Panc1 (cell line): ENCODE measurements at regions not wholly inside any gene's neighbourhood (a gene's known extent, or its start where the extent isn't known, plus 50 kb on each side); places are given as distances from the start of the nearest gene placed in this dataset.

Source experiments
- ATAC-seq: fragments of 200-7000 bp; cut with Tn5 transposase; 2 replicates; pipeline ENCODE4 v1.9.1; 2020; ENCODE audit warnings: mild to moderate bottlenecking, moderate library complexity
- BruUV-seq: library from RNA; stranded (reverse); fragments of 400-500 nt; replicated peaks from 2 replicates; lab custom pipeline; 2021; lab: Mats Ljungman, UMichigan
- CTCF ChIA-PET: fragments of 300-600 bp; sonication (Branson Sonifier 250); formaldehyde crosslinking; loops from one replicate; lab custom pipeline; 2022; ENCODE audit warnings: antibody characterized with exemption; lab: Charles Lee
- POLR2A ChIA-PET: fragments of 300-600 bp; sonication (Branson Sonifier 250); formaldehyde crosslinking; loops from one replicate; lab custom pipeline; 2022; ENCODE audit warnings: antibody characterized with exemption; lab: Charles Lee
- DNase-seq: peaks from one replicate; pipeline ENCODE4 v3.0.0-alpha.2; 2010; ENCODE audit warnings: low read depth, low spot score
- H3K27ac ChIP-seq: 2 replicates; pipeline ENCODE4 v1.5.1; 2011; ENCODE audit warnings: mild to moderate bottlenecking, low read length, inconsistent platforms
- H3K27me3 ChIP-seq: fragments of 200-500 bp; sonication (Bioruptor generic); 2 replicates; pipeline ENCODE4 v1.6.0; 2014; ENCODE audit warnings: low read length, inconsistent platforms; ENCODE audit not compliant: control insufficient read depth, insufficient read depth
- H3K36me3 ChIP-seq: fragments of 200-500 bp; sonication (Bioruptor generic); 2 replicates; pipeline ENCODE4 v1.5.1; 2014; ENCODE audit warnings: inconsistent platforms, mild to moderate bottlenecking, low read length, moderate library complexity; ENCODE audit not compliant: control insufficient read depth, insufficient read depth
- H3K4me1 ChIP-seq: 2 replicates; pipeline ENCODE4 v1.5.1; 2011; ENCODE audit warnings: inconsistent platforms, mild to moderate bottlenecking, low read length, moderate library complexity; ENCODE audit not compliant: control insufficient read depth, insufficient read depth
- H3K4me3 ChIP-seq, 2 experiments: 2 replicates each; pipeline ENCODE4 v1.5.1; 2011 to 2012; ENCODE audit warnings: low read depth in 2 of 2, low read length in 2 of 2, mild to moderate bottlenecking in 2 of 2, inconsistent platforms in 1 of 2, moderate library complexity in 1 of 2
- H3K9me3 ChIP-seq: fragments of 200-500 bp; sonication (Bioruptor generic); 2 replicates; pipeline ENCODE4 v1.5.1; 2014; ENCODE audit warnings: low read depth, mild to moderate bottlenecking, inconsistent platforms, low read length, moderate library complexity; ENCODE audit not compliant: control insufficient read depth, insufficient read depth
- CTCF ChIP-seq: fragments of 450-650 bp; IDR thresholded peaks from 2 replicates; pipeline ENCODE4 v1.5.1; 2017; ENCODE audit warnings: mild to moderate bottlenecking
- POLR2AphosphoS5 ChIP-seq: IDR thresholded peaks from 2 replicates; pipeline ENCODE4 v1.6.1; 2012; ENCODE audit warnings: mild to moderate bottlenecking, low read depth, low read length, moderate library complexity
- REST ChIP-seq, 2 experiments: IDR thresholded peaks; 2 replicates each; pipeline ENCODE4 v1.6.1; 2011 to 2012; ENCODE audit warnings: low read depth in 2 of 2, control low read depth in 1 of 2, low read length in 1 of 2, mild to moderate bottlenecking in 1 of 2, moderate library complexity in 1 of 2; ENCODE audit not compliant: insufficient read depth in 1 of 2
- SIN3A ChIP-seq: IDR thresholded peaks from 2 replicates; pipeline ENCODE4 v1.6.1; 2012; ENCODE audit warnings: low read depth, mild to moderate bottlenecking, low read length, moderate library complexity, borderline replicate concordance; ENCODE audit not compliant: insufficient read depth
- TCF7L2 ChIP-seq: IDR thresholded peaks from 2 replicates; pipeline ENCODE4 v1.6.1; 2011; ENCODE audit warnings: mild to moderate bottlenecking, low read depth, low read length, inconsistent platforms
- in situ Hi-C: cut with HindIII; loops from 2 replicates; pipeline ENCODE4 v1.10.0; 2016; ENCODE audit warnings: low sequenced_read_pairs, low pct_unique_long_range_greater_than_20kb
- intact Hi-C: fragments of 100-400 bp; cut with micrococcal nuclease; formaldehyde crosslinking; loops from one replicate; pipeline ENCODE4 v1.10.0; 2022; ENCODE audit not compliant: unreplicated experiment

DNA sequence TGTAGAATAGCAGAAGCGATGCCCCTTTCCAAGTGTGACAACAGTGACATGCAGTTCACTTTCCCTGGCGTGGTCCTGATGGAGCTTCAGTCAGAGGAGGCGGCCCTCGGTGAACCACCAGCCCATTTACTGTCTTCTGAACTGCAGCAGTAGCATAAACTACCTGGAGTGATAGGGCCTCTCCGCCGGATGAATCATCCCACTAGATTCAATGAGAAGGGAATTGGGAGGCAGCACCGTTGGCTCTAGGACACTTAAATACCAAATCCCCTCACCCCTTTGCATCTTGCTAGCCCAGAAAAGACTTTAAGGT is 112.8 kb upstream of the GPR12 start:
- intact Hi-C loops = loop anchor here (2.0 kb wide), 1 partner anchor 167 kb away; no protein-coding TSS in a partner anchor
- H3K27me3 ChIP-seq = peaks cover 3% of the 10 kb centered on the region; the same call in 1 of the 2 replicates
- no peak for DNase-seq
- POLR2A ChIA-PET = no interaction called here
- H3K4me1 ChIP-seq = no peaks in the 10 kb centered on the region
- no peaks in the 10 kb centered on the region for H3K36me3 ChIP-seq
- no peak for ATAC-seq
- H3K4me3 ChIP-seq = no peak overlapping the region
- CTCF ChIA-PET = interaction anchor here (0.6 to 1.6 kb wide), 6 partner anchors 15 to 1969 kb away, joined by 3 to 11 read pairs (median 5); no protein-coding TSS in a partner anchor
- H3K9me3 ChIP-seq = 0 out of 2 replicates have a peak, but pooled peaks cover 4% of the 10 kb centered on the region
- no peak for TF ChIP-seq POLR2AphosphoS5
- TF ChIP-seq REST (IDR thresholded peaks at IDR 0.05; ENCODE audit: insufficient read depth in 1 of 2, low read depth in 2 of 2, low read length in 1 of 2) = no peak
- TF ChIP-seq TCF7L2 = no peak
- no peak for TF ChIP-seq CTCF
- TF ChIP-seq SIN3A = no peak
- no peak overlapping the region for H3K27ac ChIP-seq
- in situ Hi-C loops = no loop called here
- no TSS peak for BruUV-seq

DNA sequence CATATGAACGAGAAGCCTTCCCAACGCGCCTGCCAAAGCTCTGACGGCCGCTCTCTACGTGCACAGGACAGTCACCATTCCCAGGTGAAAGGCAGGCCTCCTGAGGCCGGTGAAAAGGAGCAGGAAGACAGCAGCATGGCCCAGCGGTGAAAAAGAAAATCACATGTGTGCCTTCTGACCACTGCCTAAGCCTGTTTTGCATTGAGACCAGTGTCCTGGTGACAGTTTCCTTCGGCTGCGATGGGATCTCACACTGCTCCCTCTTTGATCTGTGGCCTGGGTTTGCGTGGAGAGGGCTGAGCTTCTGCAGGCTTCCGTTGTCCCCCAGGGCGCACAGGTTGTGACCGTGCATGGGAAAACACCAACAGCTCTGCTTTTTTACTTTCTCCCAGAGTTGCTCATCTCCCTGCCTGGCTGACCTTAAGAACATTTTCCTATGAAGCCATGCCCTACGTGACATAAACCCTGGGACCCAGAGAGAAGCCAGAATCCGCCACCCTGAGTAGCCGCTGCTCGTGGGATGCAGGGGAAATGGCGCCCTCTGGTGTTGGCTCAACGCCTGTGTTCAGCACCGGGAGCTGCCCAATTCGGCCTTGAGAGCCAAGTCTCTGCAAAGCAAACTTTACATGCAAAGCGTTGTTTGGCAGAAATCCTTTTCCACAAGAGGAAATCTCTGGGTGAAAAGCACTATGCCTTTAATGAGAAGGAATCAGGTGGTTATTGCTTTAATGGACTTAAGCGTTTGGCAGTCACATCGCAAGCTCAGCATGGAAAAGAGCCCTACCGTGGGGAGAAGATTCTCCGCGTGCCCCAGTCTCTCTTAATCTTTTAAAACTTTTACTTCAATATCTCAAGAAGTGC is 112.2 kb upstream of the GPR12 start:
- Histone ChIP-seq H3K36me3 (no peaks in the 10 kb centered on the region), H3K27ac (no peak overlapping the region), H3K4me1 (no peaks in the 10 kb centered on the region), H3K4me3 (no peak overlapping the region), H3K27me3 (peaks cover 3% of the 10 kb centered on the region; the same call in 1 of the 2 replicates), H3K9me3 (0 out of 2 replicates have a peak, but pooled peaks cover 4% of the 10 kb centered on the region)
- in situ Hi-C loops (no loop called here), intact Hi-C loops (loop anchor here (2.0 kb wide), 1 partner anchor 166 kb away; no protein-coding TSS in a partner anchor)
- ChIA-PET POLR2A (no interaction called here), CTCF (interaction anchor here (0.6 to 1.6 kb wide), 6 partner anchors 15 to 1968 kb away, joined by 3 to 11 read pairs (median 5); no protein-coding TSS in a partner anchor)
- TF ChIP-seq CTCF (peak; percentile 85), REST (IDR thresholded peaks at IDR 0.05; ENCODE audit: insufficient read depth in 1 of 2, low read depth in 2 of 2, low read length in 1 of 2) (peak; percentile 73 to 81), SIN3A (no peak), POLR2AphosphoS5 (no peak)
- DNase-seq (peak; percentile 8), ATAC-seq (peak; percentile 92)
- no TSS peak for BruUV-seq
